IMR-90 (cell line): ENCODE measurements at regions not wholly inside any gene's neighbourhood (a gene's known extent, or its start where the extent isn't known, plus 50 kb on each side); places are given as distances from the start of the nearest gene placed in this dataset.

Experiments used
- ATAC-seq: fragments of 200-7000 bp; cut with Tn5 transposase; 2 replicates; pipeline ENCODE4 v1.9.1; 2020; ENCODE audit warnings: low read depth, mild to moderate bottlenecking, moderate library complexity
- BruUV-seq: library from RNA; stranded (reverse); fragments of 400-500 nt; replicated peaks from 2 replicates; lab custom pipeline; 2021; lab: Mats Ljungman, UMichigan
- CTCF ChIA-PET: fragments of 300-600 bp; formaldehyde crosslinking; extraction: SDS; loops from one replicate; lab custom pipeline; 2021; ENCODE audit warnings: antibody characterized with exemption; lab: Yijun Ruan, JAX
- POLR2A ChIA-PET: fragments of 300-600 bp; sonication (Branson Sonifier 250); formaldehyde crosslinking; loops from one replicate; lab custom pipeline; 2022; ENCODE audit warnings: antibody characterized with exemption; ENCODE audit not compliant: unreplicated experiment; lab: Charles Lee
- DNase-seq: peaks from one replicate; pipeline ENCODE4 v3.0.0; 2013
- H2AFZ ChIP-seq: replicated peaks from 2 replicates; pipeline ENCODE3; 2013; ENCODE audit warnings: low read length, mild to moderate bottlenecking; ENCODE audit not compliant: poor library complexity
- H2AK5ac ChIP-seq: 2 replicates; pipeline ENCODE4 v1.6.1; 2013; ENCODE audit warnings: low read depth, low read length, inconsistent platforms
- H2AK9ac ChIP-seq: replicated peaks from 2 replicates; pipeline ENCODE3; 2013; ENCODE audit warnings: mild to moderate bottlenecking, low read depth, low read length, moderate library complexity; ENCODE audit not compliant: poor library complexity
- H2BK120ac ChIP-seq: 2 replicates; pipeline ENCODE4 v1.6.1; 2013; ENCODE audit warnings: low read depth, low read length, inconsistent platforms
- H2BK15ac ChIP-seq: 3 replicates; pipeline ENCODE4 v1.6.1; 2013; ENCODE audit warnings: low read depth, low read length, inconsistent platforms
- H2BK20ac ChIP-seq: 2 replicates; pipeline ENCODE4 v1.6.1; 2013; ENCODE audit warnings: low read depth, mild to moderate bottlenecking, inconsistent platforms, low read length, moderate library complexity
- H2BK5ac ChIP-seq: 2 replicates; pipeline ENCODE4 v1.6.1; 2013; ENCODE audit warnings: mild to moderate bottlenecking, low read depth, low read length, inconsistent platforms; ENCODE audit not compliant: poor library complexity, severe bottlenecking
- H3K14ac ChIP-seq: replicated peaks from 2 replicates; pipeline ENCODE4 v1.6.1; 2013; ENCODE audit warnings: low read depth, low read length, inconsistent platforms
- H3K18ac ChIP-seq: 2 replicates; pipeline ENCODE4 v1.6.1; 2013; ENCODE audit warnings: low read depth, low read length, control low read depth
- H3K23ac ChIP-seq: 2 replicates; pipeline ENCODE4 v1.6.1; 2013; ENCODE audit warnings: low read depth, low read length, inconsistent platforms
- H3K27ac ChIP-seq: 2 replicates; pipeline ENCODE4 v1.5.1; 2013; ENCODE audit warnings: mild to moderate bottlenecking, control low read depth, low read length; ENCODE audit not compliant: insufficient read depth
- H3K27me3 ChIP-seq: 2 replicates; pipeline ENCODE4 v1.6.1; 2013; ENCODE audit warnings: low read length; ENCODE audit not compliant: control insufficient read depth, insufficient read depth
- H3K36me3 ChIP-seq: 2 replicates; pipeline ENCODE4 v1.6.1; 2013; ENCODE audit warnings: low read length, mixed read lengths; ENCODE audit not compliant: control insufficient read depth, insufficient read depth
- H3K4ac ChIP-seq: 2 replicates; pipeline ENCODE4 v1.6.1; 2013; ENCODE audit warnings: low read depth, low read length, inconsistent platforms
- H3K4me1 ChIP-seq: 2 replicates; pipeline ENCODE4 v1.6.1; 2013; ENCODE audit warnings: low read length, mixed read lengths; ENCODE audit not compliant: control insufficient read depth, insufficient read depth
- H3K4me2 ChIP-seq: 2 replicates; pipeline ENCODE4 v1.6.1; 2013; ENCODE audit warnings: low read depth, mild to moderate bottlenecking, control low read depth, low read length, moderate library complexity
- H3K4me3 ChIP-seq: 2 replicates; pipeline ENCODE4 v1.5.1; 2013; ENCODE audit warnings: low read depth, mild to moderate bottlenecking, control low read depth, low read length, moderate library complexity; ENCODE audit not compliant: insufficient read depth
- H3K56ac ChIP-seq: 2 replicates; pipeline ENCODE4 v1.6.1; 2013; ENCODE audit warnings: low read length, inconsistent platforms; ENCODE audit not compliant: insufficient read depth; ENCODE audit errors: extremely low read depth
- H3K79me1 ChIP-seq, 2 experiments: 2 replicates each; pipeline ENCODE4 v1.6.1; 2013; ENCODE audit warnings: low read length in 2 of 2, inconsistent platforms in 1 of 2, low read depth in 1 of 2
- H3K9ac ChIP-seq: 2 replicates; pipeline ENCODE4 v1.6.1; 2013; ENCODE audit warnings: low read depth, low read length, control low read depth
- H3K9me1 ChIP-seq: 2 replicates; pipeline ENCODE4 v1.6.1; 2013; ENCODE audit warnings: low read length, inconsistent platforms; ENCODE audit not compliant: insufficient read depth
- H3K9me3 ChIP-seq: 2 replicates; pipeline ENCODE4 v1.6.1; 2013; ENCODE audit warnings: low read length; ENCODE audit not compliant: control insufficient read depth, insufficient read depth
- H4K20me1 ChIP-seq: 2 replicates; pipeline ENCODE4 v1.6.1; 2013; ENCODE audit warnings: low read length, inconsistent platforms; ENCODE audit not compliant: insufficient read depth
- H4K5ac ChIP-seq: 2 replicates; pipeline ENCODE4 v1.6.1; 2013; ENCODE audit warnings: mild to moderate bottlenecking, low read depth, low read length, control low read depth
- H4K8ac ChIP-seq, 2 experiments: 2 replicates each; pipeline ENCODE4 v1.6.1; 2013; ENCODE audit warnings: low read depth in 2 of 2, low read length in 2 of 2, control low read depth in 1 of 2, inconsistent platforms in 1 of 2
- H4K91ac ChIP-seq: 2 replicates; pipeline ENCODE4 v1.6.1; 2013; ENCODE audit warnings: low read depth, low read length, inconsistent platforms; ENCODE audit not compliant: insufficient read depth
- BHLHE40 ChIP-seq: fragments of 150-350 bp; IDR thresholded peaks from 2 replicates; pipeline ENCODE4 v1.6.1; 2016; ENCODE audit warnings: mild to moderate bottlenecking, low read depth, low read length
- CEBPB ChIP-seq: IDR thresholded peaks from 2 replicates; pipeline ENCODE4 v1.6.1; 2012; ENCODE audit warnings: low read depth, low read length, improper control_type of control experiment
- CHD1 ChIP-seq: IDR thresholded peaks from 2 replicates; pipeline ENCODE4 v1.6.1; 2012; ENCODE audit warnings: low read depth, low read length, improper control_type of control experiment
- CTCF ChIP-seq: conservative IDR thresholded peaks from 2 replicates; pipeline ENCODE4 v1.5.1; 2012; ENCODE audit warnings: mild to moderate bottlenecking, low read depth, low read length, improper control_type of control experiment
- ELK1 ChIP-seq: fragments of 150-350 bp; IDR thresholded peaks from 2 replicates; pipeline ENCODE4 v1.6.1; 2016; ENCODE audit warnings: low read depth, mild to moderate bottlenecking, low read length, moderate library complexity, borderline replicate concordance
- FOS ChIP-seq: fragments of 150-350 bp; IDR thresholded peaks from 2 replicates; pipeline ENCODE4 v1.6.1; 2016; ENCODE audit warnings: low read depth, low read length
- MAFK ChIP-seq: IDR thresholded peaks from 2 replicates; pipeline ENCODE4 v1.6.1; 2012; ENCODE audit warnings: low read depth, low read length, improper control_type of control experiment
- MAZ ChIP-seq: IDR thresholded peaks from 2 replicates; pipeline ENCODE4 v1.6.1; 2012; ENCODE audit warnings: low read depth, mild to moderate bottlenecking, low read length, improper control_type of control experiment, moderate library complexity, borderline replicate concordance
- MXI1 ChIP-seq: IDR thresholded peaks from 2 replicates; pipeline ENCODE4 v1.6.1; 2012; ENCODE audit warnings: low read depth, mild to moderate bottlenecking, low read length, moderate library complexity, borderline replicate concordance
- NFE2L2 ChIP-seq: fragments of 150-350 bp; IDR thresholded peaks from 2 replicates; pipeline ENCODE4 v1.6.1; 2016; ENCODE audit warnings: low read depth, mild to moderate bottlenecking, low read length
- POLR2A ChIP-seq: IDR thresholded peaks from 2 replicates; pipeline ENCODE4 v1.6.1; 2012; ENCODE audit warnings: mild to moderate bottlenecking, low read depth, low read length
- RAD21 ChIP-seq: IDR thresholded peaks from 2 replicates; pipeline ENCODE4 v1.6.1; 2012; ENCODE audit warnings: low read length, improper control_type of control experiment
- RCOR1 ChIP-seq: IDR thresholded peaks from 2 replicates; pipeline ENCODE4 v1.6.1; 2012; ENCODE audit warnings: mild to moderate bottlenecking, low read length, improper control_type of control experiment; ENCODE audit not compliant: insufficient replicate concordance
- RFX5 ChIP-seq: IDR thresholded peaks from 2 replicates; pipeline ENCODE4 v1.8.0; 2012; ENCODE audit warnings: low read depth, mild to moderate bottlenecking, low read length, moderate library complexity
- SMC3 ChIP-seq: fragments of 150-350 bp; IDR thresholded peaks from 2 replicates; pipeline ENCODE4 v1.6.1; 2016; ENCODE audit warnings: low read depth, mild to moderate bottlenecking, antibody characterized with exemption, low read length, moderate library complexity
- USF2 ChIP-seq: fragments of 150-350 bp; IDR thresholded peaks from 2 replicates; pipeline ENCODE4 v1.6.1; 2017; ENCODE audit warnings: mild to moderate bottlenecking, antibody characterized with exemption, low read length, low read depth
- WGBS, 2 experiments: methylation state at CpG; one replicate each; pipeline versions ENCODE4 v1.1.5 to v1.1.7; 2013; ENCODE audit warnings: missing lambda C conversion rate in 2 of 2; ENCODE audit not compliant: insufficient read length in 1 of 2; ENCODE audit errors: extremely low coverage in 2 of 2; 5-methylcytosine and 5-hydroxymethylcytosine counted together
- dilution Hi-C: fragments of 300-500 bp; cut with HindIII; formaldehyde crosslinking; loops from one replicate; pipeline ENCODE4 v1.14.3; 2018; ENCODE audit warnings: low sequenced_read_pairs; ENCODE audit not compliant: unreplicated experiment
- in situ Hi-C: fragments of 300-500 bp; cut with MboI; formaldehyde crosslinking; loops from 3 replicates; pipeline ENCODE4 v1.14.3; 2019; ENCODE audit warnings: low sequenced_read_pairs, inconsistent platforms, mixed read lengths
- intact Hi-C: fragments of 100-400 bp; cut with micrococcal nuclease; formaldehyde crosslinking; loops from 2 replicates; pipeline ENCODE4 v1.10.0; 2022

GRCh38 chr3:161754420-161755053 lies 257.9 kb downstream of the OTOL1 start:
- WGBS, 2 experiments, result no CpG with 5 or more reads among the region's 3 CpGs
- POLR2A ChIA-PET, result no interaction called here

More at GRCh38 chr3:161754420-161755053, 257.9 kb downstream of the OTOL1 start:
- Histone ChIP-seq H3K9me1 (no peaks in the 10 kb centered on the region), H3K18ac (no peak overlapping the region), H3K4me3 (no peak overlapping the region), H3K4me2 (no peak overlapping the region), H3K9me3 (0 out of 2 replicates have a peak, but pooled peaks cover 3% of the 10 kb centered on the region), H4K8ac (no peak overlapping the region), H4K20me1 (no peaks in the 10 kb centered on the region), H3K36me3 (no peaks in the 10 kb centered on the region), H2BK15ac (no peak overlapping the region), H4K91ac (no peak overlapping the region), H2AFZ (no peak overlapping the region), H3K79me1 (no peaks in the 10 kb centered on the region), H2AK5ac (no peak overlapping the region), H3K9ac (no peak overlapping the region), H3K4ac (no peak overlapping the region), H3K23ac (no peak overlapping the region), H3K27me3 (no peaks in the 10 kb centered on the region), H2BK20ac (no peak overlapping the region), H2AK9ac (no peak overlapping the region), H3K4me1 (no peaks in the 10 kb centered on the region), H3K14ac (no peak overlapping the region), H2BK5ac (no peak overlapping the region), H3K56ac (no peak overlapping the region), H4K5ac (no peak overlapping the region), H3K27ac (no peak overlapping the region), H2BK120ac (no peak overlapping the region)
- dilution Hi-C loops (no loop called here), in situ Hi-C loops (no loop called here), intact Hi-C loops (no loop called here)
- ATAC-seq (no peak), DNase-seq (no peak)
- no peak for TF ChIP-seq BHLHE40
- no peak for TF ChIP-seq MAFK
- TF ChIP-seq USF2, result no peak
- no peak for TF ChIP-seq MXI1
- no peak for TF ChIP-seq RAD21
- TF ChIP-seq POLR2A, result no peak
- TF ChIP-seq RCOR1, result no peak
- no peak for TF ChIP-seq SMC3
- no peak for TF ChIP-seq CTCF
- no peak for TF ChIP-seq ELK1
- TF ChIP-seq MAZ, result no peak
- no peak for TF ChIP-seq FOS
- no peak for TF ChIP-seq NFE2L2
- no peak for TF ChIP-seq CEBPB
- TF ChIP-seq CHD1, result no peak
- TF ChIP-seq RFX5, result no peak
- BruUV-seq, result no TSS peak
- CTCF ChIA-PET, result no interaction called here
